Femur (tissue), 1 donor: ENCODE measurements at regions not wholly inside any gene's neighbourhood (a gene's known extent, or its start where the extent isn't known, plus 50 kb on each side); places are given as distances from the start of the nearest gene placed in this dataset.

Source experiments
- DNase-seq: peaks from one replicate; pipeline ENCODE4 v3.0.0-alpha.2; 2017

DNA sequence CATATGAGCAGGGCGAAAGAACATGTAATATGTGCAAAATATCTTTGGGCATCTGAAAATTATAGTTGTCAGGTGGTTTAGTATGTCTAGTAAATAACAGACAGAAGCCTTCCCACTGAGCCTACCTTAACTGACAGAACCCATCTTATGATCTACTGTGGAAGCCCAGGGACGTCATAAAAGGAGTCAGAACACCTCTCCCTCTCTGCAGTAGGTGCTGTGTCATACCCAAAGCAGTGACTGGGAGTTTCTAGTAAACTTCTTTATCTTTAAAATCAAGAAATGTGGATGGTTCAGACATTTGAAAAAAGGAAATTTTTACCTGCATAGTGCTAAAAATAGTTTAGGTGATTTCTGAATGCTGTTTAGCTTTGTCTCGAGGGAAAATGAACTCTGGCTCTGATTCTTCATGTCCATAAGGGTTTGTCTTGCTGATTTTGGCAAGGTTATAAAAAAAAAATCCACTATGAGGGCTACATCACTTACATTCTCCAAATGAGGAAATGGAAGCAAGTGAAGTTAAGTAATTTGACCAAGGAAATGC, 104.0 kb downstream of the NUDT12 start:
- no peak for DNase-seq

DNA sequence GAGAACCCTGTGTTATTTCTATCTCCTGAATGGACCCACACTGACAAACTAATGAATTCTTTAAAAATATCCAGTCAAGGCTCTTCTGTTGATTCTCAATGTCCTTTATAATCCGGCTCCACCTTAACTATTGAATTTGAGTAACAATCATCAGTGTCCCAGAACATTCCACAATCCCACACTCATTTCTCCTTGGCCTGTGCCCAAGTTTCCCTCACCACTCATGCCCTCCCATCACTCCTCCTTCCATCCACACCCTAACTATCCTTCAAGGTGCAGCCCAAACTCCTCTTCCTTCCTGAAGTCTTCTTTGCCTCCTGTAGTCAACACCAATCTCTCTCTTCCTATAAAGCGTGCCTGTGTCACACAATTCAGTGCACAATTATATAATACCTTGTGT, 106.1 kb downstream of the NUDT12 start:
- no peak for DNase-seq

DNA sequence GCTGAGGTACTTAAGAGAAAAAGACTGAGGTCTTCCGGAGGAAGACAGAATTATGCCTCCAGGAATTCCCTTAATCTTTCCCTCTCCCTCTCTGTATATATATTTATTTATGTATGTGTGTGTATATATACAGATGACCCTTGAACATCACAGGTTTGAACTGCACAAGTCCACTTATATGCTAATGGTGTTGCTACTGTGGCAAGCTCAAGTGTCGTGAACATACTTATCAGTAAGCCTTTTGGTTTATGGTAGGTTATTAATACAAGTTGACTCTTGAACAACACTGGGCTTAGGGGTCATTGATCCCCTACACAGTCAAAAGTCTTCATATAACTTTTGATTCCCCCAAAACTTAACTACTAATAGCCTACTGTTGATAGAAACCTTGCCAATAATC, 106.8 kb downstream of the NUDT12 start:
- no peak for DNase-seq

GRCh38 chr5:103454770-103455169, 107.8 kb downstream of the NUDT12 start:
- DNase-seq, result no peak

GRCh38 chr5:103452666-103453065, 109.9 kb downstream of the NUDT12 start:
- DNase-seq, result peak; percentile 52

GRCh38 chr5:103452089-103452488, 110.5 kb downstream of the NUDT12 start:
- no peak for DNase-seq

DNA sequence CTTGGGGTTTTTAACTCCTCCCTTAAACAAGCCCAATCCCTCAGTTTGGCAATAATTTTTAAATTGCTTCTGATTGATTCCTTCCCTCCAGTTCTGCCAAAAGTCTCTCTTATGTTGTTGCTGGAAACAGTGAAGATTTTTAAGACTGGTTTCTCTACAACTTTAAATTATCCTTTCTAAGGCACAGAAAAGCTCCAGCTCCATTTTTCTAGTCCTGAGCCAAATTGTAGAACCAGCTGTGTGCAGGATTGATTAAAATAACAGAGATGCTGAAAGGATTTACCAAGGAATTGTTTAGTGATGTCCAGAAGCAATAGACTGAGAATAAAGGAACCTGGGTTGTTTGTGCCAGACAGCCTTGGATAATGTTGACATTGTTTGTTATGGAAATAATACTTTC, 111.3 kb downstream of the NUDT12 start:
- DNase-seq, result no peak

DNA sequence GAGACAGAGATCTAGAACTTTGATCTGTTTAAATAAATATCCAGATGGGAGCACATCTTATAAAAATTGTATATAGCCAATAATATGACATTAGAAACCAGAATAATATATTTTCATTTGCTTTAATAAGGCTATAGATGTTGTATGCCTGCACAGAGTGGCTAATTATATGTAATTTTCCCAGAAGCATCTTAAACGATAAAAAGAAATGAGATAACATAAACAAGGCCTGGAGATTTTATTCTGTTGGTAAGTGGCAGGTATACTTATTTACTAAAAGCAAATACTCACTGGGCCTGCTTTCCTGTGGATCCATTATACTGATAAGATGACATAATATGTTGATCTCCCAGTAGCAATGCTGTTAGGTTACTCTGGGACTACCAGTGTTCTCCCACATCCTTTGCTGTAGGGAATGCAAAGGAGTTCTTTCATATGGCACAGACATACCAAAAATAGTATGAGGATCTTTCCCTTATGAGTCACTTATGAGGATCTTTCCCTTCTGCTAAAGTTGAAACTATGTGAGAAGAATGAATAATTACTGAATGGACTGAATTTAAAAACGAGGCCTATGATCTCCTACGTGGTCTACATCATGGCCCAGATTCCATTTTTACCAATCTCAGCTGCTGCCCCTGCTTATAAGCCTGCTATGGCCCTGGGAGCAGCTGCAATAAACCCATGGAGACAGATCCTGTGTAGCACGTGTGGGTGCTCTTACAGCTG, 112.1 kb downstream of the NUDT12 start:
- DNase-seq, result no peak

DNA sequence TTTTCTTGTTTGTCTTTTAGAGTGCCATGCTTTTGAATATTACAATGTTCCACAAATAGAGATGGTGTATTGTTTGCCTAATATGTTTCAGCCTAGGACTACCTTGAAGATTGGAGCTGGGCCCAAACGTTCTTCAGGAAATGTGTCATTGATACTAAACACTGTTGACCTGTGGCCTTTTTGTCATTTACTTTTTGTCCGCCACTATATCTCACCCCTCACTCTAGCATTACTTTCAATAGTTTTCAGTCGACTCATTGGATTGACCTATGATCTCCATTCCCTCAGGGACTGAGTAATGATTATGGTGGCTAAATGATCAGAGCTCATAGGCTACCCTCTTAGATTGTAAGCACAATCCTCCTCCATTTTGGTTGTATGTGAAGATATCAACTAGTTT, 115.8 kb downstream of the NUDT12 start:
- no peak for DNase-seq

GRCh38 chr5:103445426-103446035, 117.1 kb downstream of the NUDT12 start:
- no peak for DNase-seq

DNA sequence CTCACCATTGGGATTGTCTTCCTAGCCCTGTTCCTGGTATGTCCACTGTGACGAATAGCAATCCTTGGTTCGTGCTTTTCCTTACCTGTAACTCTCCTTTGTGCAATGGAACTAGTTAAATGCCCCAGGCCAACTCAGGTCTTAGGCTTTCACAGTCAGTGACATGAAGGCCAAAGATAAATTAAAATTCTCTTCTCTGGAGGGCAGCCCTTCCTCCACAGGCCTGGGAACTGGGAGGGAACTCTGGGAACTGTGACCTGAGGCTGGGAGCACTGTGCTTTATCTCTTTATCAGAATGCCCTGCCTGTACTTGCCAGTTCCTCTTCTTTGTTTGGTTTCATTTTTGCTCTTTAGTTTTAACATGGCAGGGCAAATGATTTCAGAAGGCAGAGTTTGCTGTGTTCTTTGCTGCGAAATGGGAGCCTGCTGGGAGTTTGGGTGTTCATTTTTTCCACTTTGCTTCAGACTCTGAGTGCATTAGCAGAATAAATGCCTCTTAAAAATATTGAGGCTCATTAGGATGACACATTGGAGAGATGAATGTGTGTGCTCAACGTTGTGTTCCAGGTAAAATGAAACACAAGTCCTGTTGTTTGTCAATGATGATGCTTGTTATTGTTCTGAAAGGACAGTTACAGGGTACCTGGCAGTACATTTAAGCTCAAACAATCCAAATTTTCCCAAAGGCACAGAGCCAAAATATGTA, 118.1 kb downstream of the NUDT12 start:
- DNase-seq, result no peak

GRCh38 chr5:103442750-103443149, 119.8 kb downstream of the NUDT12 start:
- DNase-seq, result no peak

- DNase-seq, result no peak
Observed at GRCh38 chr5:103441523-103441922, 121.1 kb downstream of the NUDT12 start.

DNA sequence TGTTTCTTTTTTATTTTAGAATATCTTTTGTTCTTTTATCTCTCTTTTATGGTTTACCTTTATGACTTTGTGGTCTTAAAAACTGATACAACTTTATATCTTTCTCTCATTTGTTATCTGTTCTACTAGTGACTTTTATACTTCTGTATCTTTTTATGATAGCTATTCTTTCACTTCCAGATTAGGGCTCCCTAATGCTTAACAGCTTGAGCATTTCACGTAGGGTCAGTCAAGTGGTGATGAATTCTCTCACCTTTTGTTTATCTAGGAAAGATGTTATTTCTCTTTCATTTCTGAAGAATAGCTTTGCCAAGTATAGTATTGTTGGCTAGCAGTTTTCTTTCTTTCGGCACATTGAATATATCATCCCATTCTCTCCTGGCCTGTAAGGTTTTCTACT, 123.6 kb downstream of the NUDT12 start:
- DNase-seq, result no peak

GRCh38 chr5:103436656-103437055, 125.9 kb downstream of the NUDT12 start:
- DNase-seq, result no peak

GRCh38 chr5:103436112-103436511, 126.5 kb downstream of the NUDT12 start:
- DNase-seq, result no peak

- DNase-seq, result no peak
Observed at GRCh38 chr5:103435136-103435889, 127.3 kb downstream of the NUDT12 start.

GRCh38 chr5:103434057-103434456, 128.5 kb downstream of the NUDT12 start:
- no peak for DNase-seq

- DNase-seq, result no peak
Observed at GRCh38 chr5:103433211-103433610, 129.4 kb downstream of the NUDT12 start.

- DNase-seq, result no peak
Observed at GRCh38 chr5:103428923-103429322, 133.7 kb downstream of the NUDT12 start.

DNA sequence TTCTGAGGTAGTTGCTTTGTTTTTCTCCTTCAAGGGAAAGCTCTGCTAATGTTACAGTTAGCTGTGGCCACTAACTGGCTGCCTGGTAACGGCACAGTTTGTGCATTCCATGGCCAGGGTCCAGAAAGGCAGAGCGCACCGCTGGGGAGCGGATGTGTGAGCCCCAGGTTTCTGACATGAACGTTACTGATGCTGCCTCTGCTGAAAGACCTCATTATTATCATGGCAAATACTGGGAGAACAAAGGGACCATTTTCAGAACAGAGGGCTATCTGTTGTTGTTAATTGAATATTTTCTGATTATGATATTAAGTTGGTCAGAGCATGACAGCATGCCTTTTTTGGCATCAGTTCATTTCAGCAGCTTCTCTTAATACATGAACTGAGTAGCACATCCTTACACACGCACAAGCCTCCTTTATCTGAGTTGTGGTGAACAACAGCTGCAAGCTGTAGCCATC, 134.1 kb downstream of the NUDT12 start:
- peak; percentile 81 for DNase-seq

GRCh38 chr5:103427326-103427725, 135.3 kb downstream of the NUDT12 start:
- DNase-seq, result no peak
